Hepatocyte (in vitro differentiated cells): ENCODE measurements at regions not wholly inside any gene's neighbourhood (a gene's known extent, or its start where the extent isn't known, plus 50 kb on each side); places are given as distances from the start of the nearest gene placed in this dataset.

Experiments
- EZH2 ChIP-seq: fragments of 200-600 bp; sonication (generic); IDR thresholded peaks from 2 replicates; pipeline ENCODE4 v1.6.1; 2016; ENCODE audit warnings: antibody characterized with exemption, mild to moderate bottlenecking, borderline replicate concordance
- EZH2phosphoT487 ChIP-seq: fragments of 200-600 bp; sonication (generic); IDR thresholded peaks from one replicate; pipeline ENCODE4 v1.6.1; 2018; ENCODE audit warnings: antibody characterized with exemption, mild to moderate bottlenecking, low read depth, moderate library complexity; ENCODE audit not compliant: unreplicated experiment, severe bottlenecking
- TF ChIP-seq, protein P1 (sequence below): fragments of 200-600 bp; sonication (generic); IDR thresholded peaks from 2 replicates; pipeline ENCODE4 v1.5.1; 2016; ENCODE audit warnings: antibody characterized with exemption, mild to moderate bottlenecking; ENCODE audit not compliant: poor library complexity

DNA sequence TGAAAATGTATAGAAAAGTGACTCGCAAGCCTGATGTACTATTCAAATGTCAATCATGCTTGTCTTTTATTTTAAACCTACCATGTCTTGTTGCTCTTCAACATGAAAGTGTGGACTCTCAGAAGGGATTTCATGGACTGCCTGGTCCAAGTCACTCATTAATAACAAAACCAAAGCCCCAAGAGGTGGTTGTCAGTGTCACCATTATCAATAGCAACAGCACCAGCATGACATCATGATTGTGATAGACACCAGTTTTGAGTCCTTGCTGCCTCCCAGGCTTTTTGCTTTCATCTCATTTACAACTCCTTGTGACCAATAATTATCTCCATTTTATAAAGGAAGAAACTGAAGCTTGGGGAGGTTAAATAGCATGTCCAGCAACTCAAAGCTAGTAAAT, 112.0 kb upstream of the TMPO start:
- TF ChIP-seq, protein P1, sequence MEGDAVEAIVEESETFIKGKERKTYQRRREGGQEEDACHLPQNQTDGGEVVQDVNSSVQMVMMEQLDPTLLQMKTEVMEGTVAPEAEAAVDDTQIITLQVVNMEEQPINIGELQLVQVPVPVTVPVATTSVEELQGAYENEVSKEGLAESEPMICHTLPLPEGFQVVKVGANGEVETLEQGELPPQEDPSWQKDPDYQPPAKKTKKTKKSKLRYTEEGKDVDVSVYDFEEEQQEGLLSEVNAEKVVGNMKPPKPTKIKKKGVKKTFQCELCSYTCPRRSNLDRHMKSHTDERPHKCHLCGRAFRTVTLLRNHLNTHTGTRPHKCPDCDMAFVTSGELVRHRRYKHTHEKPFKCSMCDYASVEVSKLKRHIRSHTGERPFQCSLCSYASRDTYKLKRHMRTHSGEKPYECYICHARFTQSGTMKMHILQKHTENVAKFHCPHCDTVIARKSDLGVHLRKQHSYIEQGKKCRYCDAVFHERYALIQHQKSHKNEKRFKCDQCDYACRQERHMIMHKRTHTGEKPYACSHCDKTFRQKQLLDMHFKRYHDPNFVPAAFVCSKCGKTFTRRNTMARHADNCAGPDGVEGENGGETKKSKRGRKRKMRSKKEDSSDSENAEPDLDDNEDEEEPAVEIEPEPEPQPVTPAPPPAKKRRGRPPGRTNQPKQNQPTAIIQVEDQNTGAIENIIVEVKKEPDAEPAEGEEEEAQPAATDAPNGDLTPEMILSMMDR, result no peak
- TF ChIP-seq EZH2 (no peak), EZH2phosphoT487 (no peak)
